GM18517 (cell line): ENCODE measurements at regions not wholly inside any gene's neighbourhood (a gene's known extent, or its start where the extent isn't known, plus 50 kb on each side); places are given as distances from the start of the nearest gene placed in this dataset.
"Not testable (repeated sequence)": the region's sequence is repeated elsewhere in the genome, so short reads cannot be mapped to it uniquely, and the experiment has no call there.

Experiments used
- ATAC-seq: cut with Tn5 transposase; IDR thresholded peaks from one replicate; pipeline ENCODE4 v1.9.1; 2021; ENCODE audit warnings: mild to moderate bottlenecking, moderate library complexity; ENCODE audit not compliant: unreplicated experiment

GRCh38 chr7:55743454-55743717, 119.2 kb downstream of the SEPTIN14 start:
- ATAC-seq = not testable (repeated sequence)

DNA sequence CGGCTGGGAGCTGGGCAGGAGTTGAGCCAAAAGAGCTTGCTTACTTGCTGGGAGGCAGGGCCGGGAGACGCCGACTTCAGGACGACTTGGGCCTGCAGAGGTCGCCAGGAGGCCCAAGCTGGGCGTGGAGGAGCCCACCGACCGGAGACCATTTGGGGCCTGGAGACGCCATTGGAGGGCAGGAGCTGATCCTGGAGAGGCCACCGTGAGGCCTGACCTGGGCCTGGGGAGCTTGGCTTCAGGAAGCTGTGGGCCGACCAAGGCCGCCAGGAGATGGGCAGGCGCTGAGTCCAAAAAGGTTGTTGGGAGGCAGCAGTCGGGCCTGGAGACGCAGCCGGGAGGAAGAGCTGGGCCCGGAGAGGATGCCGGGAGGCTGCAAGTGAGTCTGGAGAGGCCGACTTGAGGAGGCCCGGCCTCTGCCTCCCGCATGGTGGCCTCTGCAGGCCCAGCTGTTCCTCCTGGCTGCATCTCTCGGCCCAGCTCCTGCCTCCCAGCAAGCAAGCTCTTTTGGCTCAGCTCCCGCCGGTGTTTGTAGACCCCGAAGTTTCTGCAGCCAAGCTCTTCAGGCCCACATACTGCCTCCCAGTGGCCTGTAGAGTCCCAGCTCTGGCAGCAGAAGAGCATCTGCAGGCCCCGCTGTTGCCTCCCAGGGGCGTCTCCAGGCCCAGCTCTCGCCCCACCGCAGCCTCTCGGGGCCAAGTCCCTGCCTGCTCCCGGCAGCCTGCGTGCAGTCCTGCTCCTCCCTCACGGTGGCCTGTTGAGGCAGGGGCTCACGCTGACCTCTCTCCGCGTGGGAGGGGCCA, 119.7 kb downstream of the SEPTIN14 start:
- ATAC-seq = not testable (repeated sequence)

GRCh38 chr7:55741721-55742631, 120.6 kb downstream of the SEPTIN14 start:
- not testable (repeated sequence) for ATAC-seq

DNA sequence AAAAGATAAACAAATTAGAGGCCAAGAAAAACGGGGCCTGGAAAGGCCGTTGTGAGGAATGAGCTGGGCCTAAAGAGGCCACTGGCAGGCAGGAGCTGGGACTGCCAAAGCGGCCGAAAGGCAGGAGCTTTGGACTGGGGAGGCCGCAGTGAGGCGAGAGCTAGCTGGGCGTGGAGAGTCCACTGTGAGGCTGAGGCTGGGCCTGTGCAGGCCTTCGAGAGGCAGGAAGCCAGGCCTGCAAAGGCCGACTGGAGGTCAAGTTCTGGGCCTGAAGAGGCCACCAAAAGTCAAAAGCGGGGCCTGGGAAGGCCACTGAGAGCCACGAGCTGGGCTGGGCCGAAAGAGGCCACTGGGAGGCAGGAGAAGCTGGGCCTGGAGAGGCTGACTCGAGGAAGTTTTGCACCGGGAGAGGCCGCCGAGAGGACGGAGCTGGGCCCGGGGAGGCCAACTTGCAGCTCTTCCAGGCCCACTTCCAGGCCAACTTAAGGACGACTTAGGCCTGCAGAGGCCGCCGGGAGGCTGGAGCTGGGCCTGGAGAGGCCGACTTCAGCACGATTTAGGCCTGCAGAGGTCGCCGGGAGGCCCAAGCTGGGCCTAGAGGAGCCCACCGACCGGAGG, 121.8 kb downstream of the SEPTIN14 start:
- ATAC-seq = not testable (repeated sequence)

DNA sequence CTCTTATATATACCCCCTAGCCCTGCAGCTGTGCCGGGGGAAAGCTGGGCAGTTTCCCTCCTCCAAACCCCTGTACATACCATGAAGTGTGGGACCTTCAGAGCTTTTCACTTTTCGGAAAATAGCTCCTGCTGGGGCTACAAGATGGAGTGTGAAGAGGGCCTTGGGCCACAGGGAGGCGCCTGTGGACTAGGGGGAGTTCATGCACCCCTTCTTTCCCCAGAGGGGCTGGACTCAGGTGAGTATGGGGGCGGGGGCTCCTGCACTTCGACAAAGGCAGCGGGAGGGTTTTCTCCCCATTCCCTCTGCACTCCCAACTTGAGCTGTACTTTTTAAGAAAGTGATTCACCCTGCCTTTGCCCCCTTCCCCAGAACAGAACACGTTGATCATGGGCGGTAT, 122.5 kb downstream of the SEPTIN14 start:
- ATAC-seq = not testable (repeated sequence)

- not testable (repeated sequence) for ATAC-seq
Observed at GRCh38 chr7:55736641-55737221, 125.8 kb downstream of the SEPTIN14 start.

DNA sequence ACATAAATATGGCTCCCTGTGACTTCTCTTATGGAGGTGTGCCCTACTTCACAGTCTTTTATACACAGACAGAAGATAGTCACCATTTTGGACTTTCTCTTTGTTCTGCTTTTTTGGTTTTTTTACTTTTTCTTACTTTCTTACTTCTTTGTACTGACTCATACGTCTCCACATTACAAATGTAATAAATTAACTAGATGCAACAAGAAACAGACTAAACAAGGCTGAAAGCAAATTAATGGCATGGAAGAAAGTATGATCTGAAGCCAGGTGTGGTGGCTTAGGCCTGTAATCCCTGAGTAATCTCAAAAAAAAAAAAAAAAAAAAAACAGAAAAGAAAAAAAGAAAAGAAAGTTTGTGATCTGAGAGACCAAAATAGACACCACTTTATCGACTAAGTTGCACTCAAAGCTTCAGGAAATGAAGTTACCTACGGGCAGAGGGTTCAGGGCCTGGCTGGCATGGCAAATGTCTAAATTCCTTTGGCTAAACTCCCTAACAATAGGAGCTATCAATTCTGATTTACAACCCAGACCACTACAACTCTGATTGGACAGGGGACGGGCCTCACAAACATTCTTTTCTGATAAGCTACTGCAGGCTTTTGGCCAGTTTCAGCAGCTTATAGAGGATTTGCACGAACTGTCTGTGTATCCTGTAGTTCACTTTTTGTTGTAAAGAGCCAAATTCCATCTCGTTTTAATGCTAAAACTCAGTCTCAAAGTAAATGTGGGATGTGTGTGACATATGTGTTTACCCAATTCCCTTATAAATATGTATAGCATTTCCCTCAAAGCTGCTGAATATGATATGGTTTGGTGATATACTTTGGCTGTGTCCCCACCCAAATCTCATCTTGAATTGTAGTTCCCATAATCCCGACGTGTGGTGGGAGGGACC, 129.1 kb downstream of the SEPTIN14 start:
- no peak for ATAC-seq

GRCh38 chr7:55731931-55732330, 130.6 kb downstream of the SEPTIN14 start:
- ATAC-seq = no peak

DNA sequence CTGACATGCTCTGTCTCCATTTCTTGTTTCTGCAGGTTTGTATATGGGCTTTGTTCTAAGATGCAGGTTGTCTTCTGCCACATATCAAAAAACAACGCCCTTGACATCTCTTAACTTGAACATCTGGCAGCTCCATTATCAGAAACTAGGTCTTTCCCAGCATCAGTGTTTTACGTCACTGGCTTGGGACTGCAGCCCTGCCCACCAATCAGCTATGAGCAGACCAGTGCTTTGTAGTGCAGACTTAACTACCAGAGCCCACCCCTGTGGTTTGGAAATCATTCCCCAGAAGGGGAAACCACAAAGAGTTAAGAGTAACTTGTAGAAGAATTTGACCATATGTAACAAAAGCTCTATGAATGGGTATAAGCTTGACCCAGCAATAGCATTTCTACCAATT, 132.4 kb downstream of the SEPTIN14 start:
- no peak for ATAC-seq

GRCh38 chr7:55723621-55723941, 139.0 kb downstream of the SEPTIN14 start:
- ATAC-seq = no peak

DNA sequence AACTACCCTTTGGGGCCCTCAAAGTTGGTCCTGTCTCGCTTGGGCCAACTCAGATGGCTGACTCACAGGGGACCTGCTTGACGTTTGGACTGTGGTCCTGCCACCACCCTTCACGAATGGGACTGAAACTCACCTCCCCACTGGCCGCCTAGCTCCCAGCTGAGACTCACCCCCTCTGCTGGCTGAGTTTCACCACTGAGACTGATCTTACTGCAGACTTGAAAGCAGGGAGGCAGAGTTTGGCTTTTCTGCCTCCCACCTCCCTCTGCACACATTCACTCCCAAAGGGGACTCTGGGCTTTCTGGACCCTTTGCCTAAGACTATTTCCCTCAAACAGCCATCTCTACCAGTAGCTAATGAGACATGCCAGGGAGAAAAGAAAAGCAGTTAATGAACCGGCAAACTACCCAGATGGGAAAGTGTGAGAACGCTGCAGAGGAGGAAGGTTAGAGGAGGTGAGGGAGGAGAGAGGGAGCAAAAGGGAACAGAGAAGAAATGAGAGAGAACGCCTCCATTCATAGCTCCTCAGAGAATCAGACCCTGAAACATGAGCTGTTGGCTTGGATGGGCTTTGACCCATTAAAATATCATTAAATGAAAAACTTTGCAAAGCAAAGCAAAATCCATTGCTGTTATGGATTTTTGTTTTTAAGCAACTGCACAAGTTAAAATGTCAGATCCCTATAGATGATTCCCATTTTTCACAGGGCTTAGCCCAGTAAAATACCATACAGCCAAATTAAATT, 139.5 kb downstream of the SEPTIN14 start:
- ATAC-seq = peak; percentile 84

DNA sequence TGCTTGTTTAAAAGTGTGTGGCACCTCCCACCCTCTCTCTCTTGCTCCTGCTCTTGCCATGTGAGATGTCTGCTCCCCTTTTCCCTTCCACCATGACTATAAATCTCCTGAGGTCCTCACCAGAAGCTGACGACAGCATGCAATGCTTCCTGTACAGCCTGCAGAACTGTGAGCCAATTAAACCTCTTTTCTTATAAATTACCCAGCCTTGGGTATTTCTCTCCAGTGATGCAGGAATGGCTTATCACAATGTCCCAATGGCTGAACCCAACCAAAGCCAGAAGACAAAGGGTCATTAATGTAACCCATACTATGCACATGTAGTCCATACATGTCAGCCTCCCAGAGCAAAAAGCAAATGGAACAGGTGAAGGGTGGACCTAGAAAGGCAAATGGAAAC, 141.5 kb downstream of the SEPTIN14 start:
- ATAC-seq = not testable (repeated sequence)

DNA sequence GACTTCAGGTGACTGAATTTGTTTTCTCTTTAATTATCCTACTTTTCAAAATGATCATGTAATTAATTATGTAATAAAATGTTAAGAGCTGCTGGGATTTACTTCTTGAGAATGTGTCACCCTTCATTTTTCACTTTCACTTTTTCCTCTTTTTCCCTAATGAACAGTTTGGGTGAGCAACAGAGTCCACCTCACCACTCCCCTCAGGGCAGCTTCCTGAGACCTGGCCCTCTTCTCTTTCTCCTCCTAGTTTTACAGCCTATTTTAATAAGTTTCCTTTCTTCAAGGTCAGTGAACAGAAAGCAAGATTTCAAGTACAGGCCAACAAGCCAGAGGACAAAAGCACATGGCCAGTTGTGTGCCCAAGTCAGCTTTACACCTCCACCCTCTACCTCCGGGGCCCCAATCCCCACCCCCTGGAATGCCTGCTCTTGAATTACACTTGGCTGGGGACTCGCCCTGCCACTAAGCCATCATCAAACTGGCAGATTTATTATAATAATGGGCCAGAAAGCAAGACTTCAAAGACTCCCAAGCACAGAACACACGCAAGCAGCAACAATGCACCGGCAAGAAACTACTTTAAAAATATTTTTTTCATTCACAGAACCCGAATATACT, 143.1 kb upstream of the VOPP1 start:
- not testable (repeated sequence) for ATAC-seq

DNA sequence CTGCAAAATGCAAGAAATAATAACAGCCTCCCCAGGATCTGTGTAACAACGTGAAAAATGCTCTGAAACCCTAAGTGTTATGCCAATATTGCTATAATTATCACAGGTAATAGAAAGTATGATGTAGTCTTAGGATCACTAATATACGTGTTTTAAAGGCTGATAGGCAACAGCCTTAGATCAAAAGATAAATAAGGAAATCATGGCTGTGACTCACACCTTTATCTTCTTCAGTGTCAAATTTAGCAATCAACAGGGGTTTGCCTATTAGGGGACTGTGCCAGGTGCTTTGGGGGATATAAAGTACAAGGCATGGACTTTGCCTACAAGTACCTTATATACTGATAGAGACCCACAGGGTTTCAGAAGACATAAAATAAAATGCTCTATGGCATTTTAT, 142.1 kb upstream of the VOPP1 start:
- not testable (repeated sequence) for ATAC-seq

- not testable (repeated sequence) for ATAC-seq
Observed at GRCh38 chr7:55710312-55710711, 138.0 kb upstream of the VOPP1 start.

GRCh38 chr7:55708028-55708427, 135.7 kb upstream of the VOPP1 start:
- not testable (repeated sequence) for ATAC-seq

DNA sequence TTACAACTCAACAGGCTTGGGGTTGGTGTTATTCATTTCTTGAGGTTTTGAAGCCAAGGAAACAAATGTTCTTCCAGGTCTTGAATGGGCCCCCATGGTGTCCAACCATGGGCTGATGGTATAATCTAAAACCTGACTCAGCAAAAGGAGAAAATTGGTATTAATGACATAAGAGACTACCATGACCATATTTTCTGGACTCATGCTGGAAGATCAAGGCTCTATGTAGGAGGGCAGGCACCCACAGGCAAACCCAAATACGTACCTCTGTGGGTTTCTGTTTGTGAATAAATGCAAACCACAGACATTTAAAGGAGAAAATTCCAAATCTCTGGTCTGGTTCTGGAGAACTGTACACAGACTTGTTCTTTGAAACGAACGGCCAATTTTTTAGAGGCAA, 135.1 kb upstream of the VOPP1 start:
- not testable (repeated sequence) for ATAC-seq

DNA sequence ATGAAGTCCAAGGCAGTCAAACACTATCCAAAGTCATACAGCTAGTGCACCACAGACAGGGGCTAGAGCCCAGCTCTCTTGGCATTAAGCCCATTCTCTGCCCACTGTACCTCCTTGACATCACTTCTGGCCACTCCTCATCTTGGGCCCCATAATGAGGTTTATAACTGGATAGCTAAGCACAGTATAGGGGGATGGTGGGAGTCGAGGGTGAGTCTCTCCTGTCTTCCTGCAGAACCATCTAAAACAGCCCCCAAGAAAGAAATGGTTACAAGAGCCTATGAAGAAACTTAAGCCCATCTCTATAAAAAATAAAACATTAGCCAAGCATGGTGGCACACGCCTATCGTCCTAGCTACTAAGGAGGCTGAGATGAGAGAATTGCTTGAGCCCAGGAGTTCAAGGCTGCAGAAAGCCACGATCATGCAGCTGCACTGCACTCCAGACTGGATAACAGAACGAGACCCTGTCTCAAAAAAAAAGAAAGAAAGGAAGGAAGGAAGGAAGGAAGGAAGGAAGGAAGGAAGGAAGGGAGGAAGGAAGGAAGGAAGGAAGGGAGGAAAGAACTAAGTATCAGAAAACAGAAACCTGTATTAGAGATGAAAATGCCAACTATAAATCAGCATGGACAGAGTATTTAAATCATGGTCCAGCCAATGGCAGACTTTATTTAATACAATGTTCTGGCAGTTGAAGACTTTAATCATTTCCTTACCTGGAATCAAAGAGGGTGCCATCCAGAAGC, 134.3 kb upstream of the VOPP1 start:
- ATAC-seq = not testable (repeated sequence)
